Endothelial cell of umbilical vein (primary cell): ENCODE measurements at regions not wholly inside any gene's neighbourhood (a gene's known extent, or its start where the extent isn't known, plus 50 kb on each side); places are given as distances from the start of the nearest gene placed in this dataset.

Source experiments
- BruUV-seq: library from RNA; stranded (reverse); fragments of 400-500 nt; replicated peaks from 2 replicates; lab custom pipeline; 2021; lab: Mats Ljungman, UMichigan
- CTCF ChIA-PET: fragments of 300-600, 350-600 bp; sonication (Branson Sonifier 250); formaldehyde crosslinking; loops from one replicate; lab custom pipeline; 2021; ENCODE audit warnings: antibody characterized with exemption, inconsistent platforms; lab: Charles Lee
- POLR2A ChIA-PET: fragments of 300-600, 350-600 bp; sonication (Branson Sonifier 250); formaldehyde crosslinking; loops from one replicate; lab custom pipeline; 2021; ENCODE audit warnings: antibody characterized with exemption, inconsistent platforms; lab: Charles Lee
- DNase-seq: peaks from one replicate; pipeline ENCODE4 v3.0.0-alpha.2; 2011; ENCODE audit warnings: low read depth, low spot score
- FAIRE-seq: peaks from 2 replicates; lab custom pipeline; 2011; peaks lifted over from hg19 to GRCh38; lab: Jason Lieb, UNC
- H2AFZ ChIP-seq: 2 replicates; pipeline ENCODE4 v1.6.0; 2012; ENCODE audit warnings: low read depth, low read length, control low read depth, inconsistent platforms
- H3K27ac ChIP-seq: 2 replicates; pipeline ENCODE4 v1.5.1; 2011; ENCODE audit warnings: low read depth, mild to moderate bottlenecking, control low read depth, low read length, moderate library complexity; ENCODE audit not compliant: insufficient read depth
- H3K27me3 ChIP-seq, 2 experiments: 2 replicates each; pipeline versions ENCODE4 v1.6.0 to v1.6.1; 2011; ENCODE audit warnings: low read length in 2 of 2, mixed read lengths in 1 of 2; ENCODE audit not compliant: control insufficient read depth in 2 of 2, insufficient read depth in 2 of 2
- H3K36me3 ChIP-seq, 2 experiments: 2 replicates in 1 of 2; 3 replicates in 1 of 2; pipeline ENCODE4 v1.5.1; 2011; ENCODE audit warnings: low read length in 2 of 2, mild to moderate bottlenecking in 1 of 2, moderate library complexity in 1 of 2; ENCODE audit not compliant: control insufficient read depth in 2 of 2, insufficient read depth in 2 of 2; ENCODE audit errors: extremely low read depth in 1 of 2
- H3K4me1 ChIP-seq: 3 replicates; pipeline ENCODE4 v1.5.1; 2011; ENCODE audit warnings: mild to moderate bottlenecking, low read length; ENCODE audit not compliant: control insufficient read depth, insufficient read depth; ENCODE audit errors: extremely low read depth
- H3K4me2 ChIP-seq: 2 replicates; pipeline ENCODE4 v1.6.1; 2011; ENCODE audit warnings: low read length, control low read depth, mixed read lengths; ENCODE audit not compliant: insufficient read depth
- H3K4me3 ChIP-seq, 3 experiments: fragments of 200-600 bp in 1 of 3; sonication (generic), shearing (Covaris generic) in 1 of 3; replicated peaks in 1 of 3; 2 replicates each; pipeline ENCODE4 v1.5.1; 2011 to 2016; ENCODE audit warnings: control low read depth in 3 of 3, low read length in 3 of 3, mild to moderate bottlenecking in 2 of 3, inconsistent platforms in 1 of 3, low read depth in 1 of 3, moderate library complexity in 1 of 3; ENCODE audit not compliant: insufficient read depth in 1 of 3
- H3K79me2 ChIP-seq: 2 replicates; pipeline ENCODE4 v1.6.0; 2012; ENCODE audit warnings: low read length, inconsistent platforms; ENCODE audit not compliant: control insufficient read depth, insufficient read depth
- H3K9ac ChIP-seq: replicated peaks from 2 replicates; pipeline ENCODE3; 2011; ENCODE audit warnings: low read length, control low read depth; ENCODE audit not compliant: insufficient read depth; ENCODE audit errors: extremely low read depth
- H3K9me1 ChIP-seq: replicated peaks from 3 replicates; pipeline ENCODE4 v1.6.0; 2011; ENCODE audit warnings: mild to moderate bottlenecking, low read length; ENCODE audit not compliant: control insufficient read depth, insufficient read depth; ENCODE audit errors: extremely low read depth
- H3K9me3 ChIP-seq: replicated peaks from 2 replicates; pipeline ENCODE4 v1.5.1; 2012; ENCODE audit warnings: low read length, inconsistent platforms; ENCODE audit not compliant: control insufficient read depth, insufficient read depth
- H4K20me1 ChIP-seq: replicated peaks from 2 replicates; pipeline ENCODE3; 2011; ENCODE audit warnings: mild to moderate bottlenecking, low read length; ENCODE audit not compliant: control insufficient read depth, insufficient read depth; ENCODE audit errors: extremely low read depth
- EZH2 ChIP-seq: IDR thresholded peaks from 2 replicates; pipeline ENCODE4 v1.6.1; 2012; ENCODE audit warnings: borderline replicate concordance, low read depth, mild to moderate bottlenecking, moderate library complexity, low read length, inconsistent platforms; ENCODE audit not compliant: severe bottlenecking
- GATA2 ChIP-seq: IDR thresholded peaks from 2 replicates; pipeline ENCODE4 v1.7.0; 2011; ENCODE audit warnings: low read depth, mild to moderate bottlenecking, moderate library complexity, mixed read lengths, low read length; ENCODE audit not compliant: insufficient read length, insufficient read depth
- JUN ChIP-seq: IDR thresholded peaks from 2 replicates; pipeline ENCODE4 v1.6.1; 2011; ENCODE audit warnings: borderline replicate concordance, low read depth; ENCODE audit not compliant: insufficient read length, insufficient read depth
- MYC ChIP-seq: IDR thresholded peaks from one replicate; pipeline ENCODE4 v1.6.1; 2011; ENCODE audit warnings: mild to moderate bottlenecking, low read depth, low read length
- POLR2A ChIP-seq: IDR thresholded peaks from 2 replicates; pipeline ENCODE4 v1.6.1; 2012; ENCODE audit warnings: low read depth, mild to moderate bottlenecking, control low read depth, low read length
- dilution Hi-C: fragments of 300-500 bp; cut with MboI; formaldehyde crosslinking; loops from one replicate; pipeline ENCODE4 v1.15.0; 2019; ENCODE audit warnings: low sequenced_read_pairs; ENCODE audit not compliant: extremely low pct_ligation_motif_present
- intact Hi-C: fragments of 100-400 bp; cut with micrococcal nuclease; formaldehyde crosslinking; loops from one replicate; pipeline ENCODE4 v1.10.0; 2022
- TF ChIP-seq, protein P1 (sequence below), 2 donors: IDR thresholded peaks; 1 replicate in 1 of 2; 2 replicates in 1 of 2; pipeline ENCODE4 v1.5.1; 2011; ENCODE audit warnings: low read length in 2 of 2, mild to moderate bottlenecking in 2 of 2, moderate library complexity in 2 of 2, control low read depth in 1 of 2, inconsistent platforms in 1 of 2, low read depth in 1 of 2; ENCODE audit not compliant: insufficient read depth in 1 of 2; ENCODE audit errors: extremely low read depth in 1 of 2
- TF ChIP-seq, protein P2 (sequence below): IDR thresholded peaks from 2 replicates; pipeline ENCODE4 v1.6.1; 2011; ENCODE audit not compliant: insufficient read depth, insufficient read length

DNA sequence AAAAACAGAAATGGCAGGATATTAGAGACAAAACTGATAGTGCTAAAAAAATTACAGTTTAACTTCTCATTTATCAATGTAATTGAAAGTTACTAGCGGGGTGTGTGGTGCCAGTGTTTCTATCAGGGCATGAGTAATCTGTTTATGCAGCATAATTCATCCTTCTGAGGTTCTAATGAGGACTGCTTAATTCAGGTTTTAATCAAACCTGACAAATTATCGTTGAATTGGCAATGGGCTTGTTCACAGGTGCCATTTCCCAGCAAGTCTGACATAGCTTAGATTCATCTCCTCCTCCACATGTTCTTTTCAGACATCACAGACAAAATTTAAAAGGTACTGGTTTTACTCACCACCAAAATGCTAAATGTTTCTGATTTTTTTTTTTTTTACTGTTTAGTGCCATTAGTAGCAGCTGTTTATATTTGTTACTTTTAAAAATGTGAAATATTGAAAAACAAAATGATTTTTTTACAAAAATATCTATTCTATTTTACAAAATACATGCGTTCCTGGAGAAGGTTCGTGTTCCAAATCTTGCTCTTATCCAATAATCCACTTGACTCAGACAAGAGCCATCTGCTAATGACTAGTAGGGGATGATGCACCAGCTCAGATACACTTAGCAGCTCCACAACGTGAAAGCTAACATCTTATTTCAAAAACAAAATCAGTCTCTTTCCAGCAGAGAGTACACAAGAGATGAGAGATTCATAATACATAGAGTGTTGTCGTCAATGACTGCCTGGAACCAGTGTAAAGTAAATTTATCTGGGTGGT, 447.7 kb upstream of the DPPA4 start:
- POLR2A ChIA-PET, result no interaction called here

More for the DNA sequence above, 447.7 kb upstream of the DPPA4 start:
- BruUV-seq, result no TSS peak
- FAIRE-seq, result no peak
- H3K36me3 ChIP-seq, result no peaks in the 10 kb centered on the region
- dilution Hi-C loops, result no loop called here
- no peaks in the 10 kb centered on the region for H3K27me3 ChIP-seq
- no peaks in the 10 kb centered on the region for H4K20me1 ChIP-seq
- H3K27ac ChIP-seq, result no peak overlapping the region
- H3K79me2 ChIP-seq, result no peaks in the 10 kb centered on the region
- no peak for DNase-seq
- CTCF ChIA-PET, result no interaction called here
- intact Hi-C loops, result no loop called here
- no peaks in the 10 kb centered on the region for H3K9me1 ChIP-seq
- no peak overlapping the region for H3K4me3 ChIP-seq
- no peak overlapping the region for H2AFZ ChIP-seq
- H3K9me3 ChIP-seq, result no peaks in the 10 kb centered on the region
- no peaks in the 10 kb centered on the region for H3K4me1 ChIP-seq
- no peak overlapping the region for H3K4me2 ChIP-seq
- TF ChIP-seq POLR2A (no peak), EZH2 (no peak), JUN (no peak), GATA2 (no peak), MYC (no peak)
- TF ChIP-seq, protein P1, sequence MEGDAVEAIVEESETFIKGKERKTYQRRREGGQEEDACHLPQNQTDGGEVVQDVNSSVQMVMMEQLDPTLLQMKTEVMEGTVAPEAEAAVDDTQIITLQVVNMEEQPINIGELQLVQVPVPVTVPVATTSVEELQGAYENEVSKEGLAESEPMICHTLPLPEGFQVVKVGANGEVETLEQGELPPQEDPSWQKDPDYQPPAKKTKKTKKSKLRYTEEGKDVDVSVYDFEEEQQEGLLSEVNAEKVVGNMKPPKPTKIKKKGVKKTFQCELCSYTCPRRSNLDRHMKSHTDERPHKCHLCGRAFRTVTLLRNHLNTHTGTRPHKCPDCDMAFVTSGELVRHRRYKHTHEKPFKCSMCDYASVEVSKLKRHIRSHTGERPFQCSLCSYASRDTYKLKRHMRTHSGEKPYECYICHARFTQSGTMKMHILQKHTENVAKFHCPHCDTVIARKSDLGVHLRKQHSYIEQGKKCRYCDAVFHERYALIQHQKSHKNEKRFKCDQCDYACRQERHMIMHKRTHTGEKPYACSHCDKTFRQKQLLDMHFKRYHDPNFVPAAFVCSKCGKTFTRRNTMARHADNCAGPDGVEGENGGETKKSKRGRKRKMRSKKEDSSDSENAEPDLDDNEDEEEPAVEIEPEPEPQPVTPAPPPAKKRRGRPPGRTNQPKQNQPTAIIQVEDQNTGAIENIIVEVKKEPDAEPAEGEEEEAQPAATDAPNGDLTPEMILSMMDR (IDR thresholded peaks at IDR 0.05; ENCODE audit: extremely low read depth in 1 of 2, insufficient read depth in 1 of 2, low read depth in 1 of 2, low read length in 2 of 2), result no peak
- TF ChIP-seq, protein P2, sequence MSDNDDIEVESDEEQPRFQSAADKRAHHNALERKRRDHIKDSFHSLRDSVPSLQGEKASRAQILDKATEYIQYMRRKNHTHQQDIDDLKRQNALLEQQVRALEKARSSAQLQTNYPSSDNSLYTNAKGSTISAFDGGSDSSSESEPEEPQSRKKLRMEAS, result no peak
- no peak overlapping the region for H3K9ac ChIP-seq
